ENCODE measurements at regions not wholly inside any gene's neighbourhood (a gene's known extent, or its start where the extent isn't known, plus 50 kb on each side); places are given as distances from the start of the nearest gene placed in this dataset.

- no peak for TF ChIP-seq CTCF (IDR thresholded peaks at IDR 0.05)
Observed at GRCh38 chr5:135669416-135669815, 90.6 kb upstream of the CXCL14 start.

GRCh38 chr5:135667673-135668072 is 88.9 kb upstream of the CXCL14 start:
- TF ChIP-seq CTCF (IDR thresholded peaks at IDR 0.05): no peak

- no peak for TF ChIP-seq CTCF (IDR thresholded peaks at IDR 0.05)
Observed at GRCh38 chr5:135667204-135667603, 88.4 kb upstream of the CXCL14 start.

GRCh38 chr5:135662683-135663082 is 83.9 kb upstream of the CXCL14 start:
- no peak for TF ChIP-seq CTCF (IDR thresholded peaks at IDR 0.05)

- no peak for TF ChIP-seq CTCF (IDR thresholded peaks at IDR 0.05)
Observed at GRCh38 chr5:135662061-135662481, 83.3 kb upstream of the CXCL14 start.

- TF ChIP-seq CTCF (IDR thresholded peaks at IDR 0.05): no peak
Observed at GRCh38 chr5:135660826-135661575, 82.2 kb upstream of the CXCL14 start.

- TF ChIP-seq CTCF (IDR thresholded peaks at IDR 0.05): no peak
Observed at GRCh38 chr5:135657536-135658305, 78.9 kb upstream of the CXCL14 start.
